NCI-H748 (cell line): ENCODE measurements at regions not wholly inside any gene's neighbourhood (a gene's known extent, or its start where the extent isn't known, plus 50 kb on each side); places are given as distances from the start of the nearest gene placed in this dataset.
"Not testable (repeated sequence)": the region's sequence is repeated elsewhere in the genome, so short reads cannot be mapped to it uniquely, and the experiment has no call there.

Experiments used
- DNase-seq: peaks from one replicate; lab custom pipeline; 2025; ENCODE audit not compliant: unreplicated experiment; lab: John Stamatoyannopoulos, UW

GRCh38 chr3:24683090-24683489 is 188.4 kb upstream of the THRB start:
- DNase-seq, result no peak

- peak; percentile 54 for DNase-seq
Observed at GRCh38 chr3:24683633-24684384, 189.2 kb upstream of the THRB start.

GRCh38 chr3:24684506-24685023 is 189.9 kb upstream of the THRB start:
- DNase-seq, result no peak

- DNase-seq, result no peak
Observed at GRCh38 chr3:24686808-24687207, 192.2 kb upstream of the THRB start.

- DNase-seq, result no peak
Observed at GRCh38 chr3:24687671-24688070, 193.0 kb upstream of the THRB start.

DNA sequence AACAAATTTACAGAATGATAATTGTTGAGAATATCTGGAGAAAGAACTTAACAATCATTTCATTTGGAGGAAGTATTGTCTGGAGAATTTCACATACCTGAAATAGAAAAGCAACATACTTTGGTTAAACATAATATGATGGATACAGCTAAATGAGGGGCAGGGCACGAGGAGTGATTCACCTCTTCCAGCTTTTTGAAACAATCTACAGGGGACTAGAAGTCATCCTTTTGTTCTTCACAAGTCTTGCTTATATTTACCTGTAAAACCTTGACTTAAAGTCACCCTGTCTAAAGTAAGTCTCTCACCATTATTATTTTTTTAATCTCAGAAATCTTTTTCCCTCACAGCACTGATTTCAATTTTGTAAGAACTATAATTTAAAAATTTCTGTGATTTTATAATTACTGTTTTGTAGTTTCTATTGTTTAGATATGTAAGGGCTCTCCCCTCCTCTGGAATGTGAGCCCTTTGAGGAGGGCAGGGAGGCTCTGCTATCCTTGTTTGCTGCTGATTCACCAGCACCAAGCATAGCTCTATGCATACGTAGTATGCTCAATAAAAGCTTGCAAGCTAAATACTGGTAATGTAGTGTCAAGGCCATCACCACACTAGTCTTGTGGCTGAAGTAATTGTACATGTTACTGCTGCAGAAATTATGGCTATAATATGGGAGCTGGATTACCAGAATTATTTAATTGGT is 193.9 kb upstream of the THRB start:
- DNase-seq, result no peak

GRCh38 chr3:24689353-24689752 is 194.7 kb upstream of the THRB start:
- no peak for DNase-seq

- DNase-seq, result no peak
Observed at GRCh38 chr3:24690777-24691176, 196.1 kb upstream of the THRB start.

DNA sequence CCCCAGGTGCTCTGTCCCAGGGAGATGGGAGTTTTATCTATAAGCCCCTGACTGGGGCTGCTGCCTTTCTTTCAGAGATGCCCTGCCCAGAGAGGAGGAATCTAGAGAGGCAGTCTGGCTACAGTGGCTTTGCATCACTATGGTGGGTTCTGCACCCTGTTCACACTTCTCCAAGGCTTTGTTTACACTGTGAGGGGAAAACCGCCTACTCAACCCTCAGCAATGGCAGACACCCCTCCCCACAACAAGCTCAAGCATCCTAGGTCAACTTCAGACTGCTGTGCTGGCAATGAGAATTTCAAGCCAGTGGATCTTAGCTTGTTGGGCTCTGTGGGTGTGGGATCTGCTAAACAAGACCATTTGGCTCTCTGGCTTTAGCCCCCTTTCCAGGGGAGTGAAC is 204.4 kb upstream of the THRB start:
- DNase-seq, result not testable (repeated sequence)

DNA sequence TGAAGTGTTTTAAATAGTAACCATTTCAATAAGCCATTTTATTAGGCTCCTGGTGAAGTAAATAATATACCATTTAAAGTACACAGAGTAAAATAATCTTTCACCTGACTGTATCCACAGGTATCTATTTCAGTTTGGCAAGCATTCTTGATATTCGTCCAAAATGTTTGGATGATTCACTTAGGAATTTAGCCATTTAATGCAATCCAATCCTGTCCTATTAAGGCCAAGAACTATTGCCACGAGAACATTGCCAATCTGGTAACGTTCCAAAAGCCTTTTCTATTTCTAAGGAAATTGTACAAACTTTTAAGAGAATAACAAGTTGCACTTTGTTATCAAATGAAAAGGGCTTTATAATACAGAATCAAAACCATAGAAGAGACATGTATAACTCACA is 209.8 kb upstream of the THRB start:
- no peak for DNase-seq

DNA sequence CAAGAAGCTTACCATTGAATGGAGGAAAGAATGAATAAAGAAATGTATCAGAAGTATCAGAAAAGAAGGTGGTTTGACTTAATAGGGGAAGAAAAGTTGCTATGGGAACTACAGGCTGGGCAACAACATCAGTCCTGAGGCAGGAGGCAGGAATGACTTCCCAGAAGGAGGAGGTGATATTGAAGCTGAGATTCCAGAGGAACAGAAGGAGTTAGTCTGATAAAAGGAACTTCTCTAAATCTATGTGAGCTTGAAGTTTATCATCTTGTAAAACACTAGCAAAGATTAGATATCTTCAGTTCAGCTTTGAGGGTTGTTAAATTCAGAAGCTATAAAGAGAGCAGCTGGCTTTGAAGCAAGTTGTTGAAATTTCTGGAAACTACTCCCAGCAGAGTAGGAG is 213.3 kb upstream of the THRB start:
- no peak for DNase-seq

DNA sequence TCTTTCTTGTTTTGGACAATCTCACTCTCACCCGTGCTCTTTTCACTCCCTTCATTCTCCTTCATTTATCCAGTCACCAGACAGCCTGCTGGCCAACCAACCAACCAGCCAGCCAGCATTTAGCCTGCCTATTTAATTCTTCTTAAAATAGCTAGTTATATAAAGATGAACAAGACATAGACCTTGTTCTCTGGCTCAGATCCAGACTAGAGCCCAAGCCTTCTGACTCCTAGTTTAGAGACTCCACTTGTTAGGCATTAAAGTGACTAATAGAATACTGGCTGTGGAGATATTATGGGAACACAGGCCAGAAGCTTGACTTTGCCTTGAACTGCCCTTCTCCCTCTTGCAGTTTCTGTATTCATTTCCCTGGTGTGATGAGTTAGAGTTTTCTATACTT is 215.3 kb upstream of the THRB start:
- no peak for DNase-seq

- DNase-seq, result peak; percentile 1
Observed at GRCh38 chr3:24713516-24713915, 218.9 kb upstream of the THRB start.

DNA sequence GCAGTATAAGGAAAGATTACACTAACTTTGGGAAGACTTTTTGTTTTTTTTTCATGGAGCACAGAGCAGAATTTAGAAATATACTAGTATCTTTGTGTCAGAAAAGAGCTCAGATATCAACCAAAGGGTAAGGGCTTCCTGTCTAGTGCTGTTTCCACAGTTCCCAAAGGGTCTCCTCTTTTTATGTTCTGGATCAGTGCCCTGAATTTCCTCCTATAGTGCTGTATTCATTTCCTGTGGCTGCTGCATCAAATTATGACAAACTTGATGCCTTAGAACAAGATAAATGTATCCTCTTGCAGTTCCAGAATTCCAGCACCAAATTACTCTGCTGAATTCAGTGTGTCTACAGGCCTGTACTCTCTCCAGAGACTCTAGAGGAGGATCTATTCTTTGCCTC is 219.8 kb upstream of the THRB start:
- no peak for DNase-seq

GRCh38 chr3:24715171-24715792 is 220.6 kb upstream of the THRB start:
- DNase-seq, result no peak

- no peak for DNase-seq
Observed at GRCh38 chr3:24722087-24722486, 227.4 kb upstream of the THRB start.

- DNase-seq, result no peak
Observed at GRCh38 chr3:24725514-24726255, 231.0 kb upstream of the THRB start.

- no peak for DNase-seq
Observed at GRCh38 chr3:24726423-24726822, 231.8 kb upstream of the THRB start.

GRCh38 chr3:24730173-24730572 is 235.5 kb upstream of the THRB start:
- no peak for DNase-seq

DNA sequence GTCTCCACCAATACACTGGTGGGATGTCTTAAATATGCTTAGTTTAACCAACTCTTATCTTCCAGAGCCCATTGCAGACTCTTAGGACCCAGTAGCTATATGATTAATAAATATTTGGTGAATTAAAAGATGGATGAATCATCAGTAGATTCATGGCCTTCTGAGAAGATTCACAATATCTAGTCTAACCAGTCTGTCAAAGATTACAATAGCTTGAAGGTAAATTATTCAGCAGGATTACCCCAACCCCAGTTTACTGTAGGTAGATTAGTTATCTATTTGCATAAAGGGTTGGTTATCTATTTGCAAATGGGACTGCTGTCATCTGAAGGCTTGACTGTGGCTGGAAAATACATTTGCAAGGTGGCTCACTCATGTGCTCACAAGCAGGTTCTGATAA is 239.4 kb upstream of the THRB start:
- DNase-seq, result no peak

DNA sequence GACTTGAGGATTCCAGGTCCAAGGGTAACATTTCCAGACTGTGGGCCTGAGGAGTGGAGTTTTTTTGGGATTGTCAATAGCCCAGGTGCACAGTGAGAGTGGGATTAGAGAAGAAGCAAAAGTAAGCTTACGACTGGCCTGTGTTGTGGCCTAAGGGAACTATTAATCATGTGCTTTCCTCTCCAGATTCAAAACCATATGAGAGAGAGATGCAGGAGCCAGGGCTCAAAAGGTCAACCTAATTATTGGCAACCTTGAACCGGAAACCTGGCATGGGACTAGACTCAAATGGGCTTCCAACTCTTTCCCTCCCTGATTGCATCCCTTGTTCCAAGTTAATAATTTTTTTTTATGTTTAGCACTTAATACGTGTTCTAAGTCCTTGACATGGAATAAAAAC is 242.1 kb upstream of the THRB start:
- DNase-seq, result no peak
